ENCODE measurements at regions not wholly inside any gene's neighbourhood (a gene's known extent, or its start where the extent isn't known, plus 50 kb on each side); places are given as distances from the start of the nearest gene placed in this dataset.

- H2AFZ ChIP-seq (replicated peaks): no peak overlapping the region
- no peak overlapping the region for H3K27ac ChIP-seq
- TF ChIP-seq EZH2phosphoT487 (IDR thresholded peaks at IDR 0.05): no peak
- TF ChIP-seq EZH2 (IDR thresholded peaks at IDR 0.05): no peak
- TF ChIP-seq, protein P1, sequence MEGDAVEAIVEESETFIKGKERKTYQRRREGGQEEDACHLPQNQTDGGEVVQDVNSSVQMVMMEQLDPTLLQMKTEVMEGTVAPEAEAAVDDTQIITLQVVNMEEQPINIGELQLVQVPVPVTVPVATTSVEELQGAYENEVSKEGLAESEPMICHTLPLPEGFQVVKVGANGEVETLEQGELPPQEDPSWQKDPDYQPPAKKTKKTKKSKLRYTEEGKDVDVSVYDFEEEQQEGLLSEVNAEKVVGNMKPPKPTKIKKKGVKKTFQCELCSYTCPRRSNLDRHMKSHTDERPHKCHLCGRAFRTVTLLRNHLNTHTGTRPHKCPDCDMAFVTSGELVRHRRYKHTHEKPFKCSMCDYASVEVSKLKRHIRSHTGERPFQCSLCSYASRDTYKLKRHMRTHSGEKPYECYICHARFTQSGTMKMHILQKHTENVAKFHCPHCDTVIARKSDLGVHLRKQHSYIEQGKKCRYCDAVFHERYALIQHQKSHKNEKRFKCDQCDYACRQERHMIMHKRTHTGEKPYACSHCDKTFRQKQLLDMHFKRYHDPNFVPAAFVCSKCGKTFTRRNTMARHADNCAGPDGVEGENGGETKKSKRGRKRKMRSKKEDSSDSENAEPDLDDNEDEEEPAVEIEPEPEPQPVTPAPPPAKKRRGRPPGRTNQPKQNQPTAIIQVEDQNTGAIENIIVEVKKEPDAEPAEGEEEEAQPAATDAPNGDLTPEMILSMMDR (IDR thresholded peaks at IDR 0.05): no peak
- peak; percentile 23 for DNase-seq (ENCODE audit: low spot score)
- peaks cover 21% of the 10 kb centered on the region for H3K27me3 ChIP-seq
- H3K4me1 ChIP-seq: peaks cover 24% of the 10 kb centered on the region
- H3K4me2 ChIP-seq: peak overlapping the region; percentile 47
- no peaks in the 10 kb centered on the region for H3K36me3 ChIP-seq
- H4K20me1 ChIP-seq (ENCODE audit: low read depth): peaks cover 6% of the 10 kb centered on the region
- H3K4me1 Mint-ChIP-seq: peaks cover 18% of the 10 kb centered on the region
- no peaks in the 10 kb centered on the region for H3K9me3 ChIP-seq (ENCODE audit: low read depth)
- no peak overlapping the region for H3K9ac ChIP-seq
- no peak overlapping the region for H3K27ac Mint-ChIP-seq
- no peak overlapping the region for H3K4me3 ChIP-seq
- peaks cover 3% of the 10 kb centered on the region for H3K9me3 Mint-ChIP-seq
- peaks cover 17% of the 10 kb centered on the region for H3F3A ChIP-seq (ENCODE audit: low read depth)
- no peaks in the 10 kb centered on the region for H3K79me2 ChIP-seq (ENCODE audit: low read depth)
- no peak overlapping the region for H3K4me3 Mint-ChIP-seq
- peaks cover 12% of the 10 kb centered on the region for H3K27me3 Mint-ChIP-seq (ENCODE audit: insufficient read depth, low read depth)
- H3K36me3 Mint-ChIP-seq: no peaks in the 10 kb centered on the region
These were observed 620.1 kb downstream of the AJAP1 start for GRCh38 chr1:5274527-5274926.

GRCh38 chr1:5273280-5274003 lies 619.0 kb downstream of the AJAP1 start:
- Histone ChIP-seq H3K27ac (no peak overlapping the region), H3K9me3 (ENCODE audit: low read depth) (no peaks in the 10 kb centered on the region), H3F3A (ENCODE audit: low read depth) (peaks cover 17% of the 10 kb centered on the region), H3K36me3 (no peaks in the 10 kb centered on the region), H2AFZ (replicated peaks) (no peak overlapping the region), H4K20me1 (ENCODE audit: low read depth) (peaks cover 6% of the 10 kb centered on the region), H3K4me3 (no peak overlapping the region), H3K4me1 (peaks cover 24% of the 10 kb centered on the region), H3K9ac (no peak overlapping the region), H3K79me2 (ENCODE audit: low read depth) (no peaks in the 10 kb centered on the region), H3K27me3 (peaks cover 21% of the 10 kb centered on the region), H3K4me2 (peak overlapping the region; percentile 47)
- H3K4me1 Mint-ChIP-seq: peaks cover 21% of the 10 kb centered on the region
- H3K27ac Mint-ChIP-seq: no peak overlapping the region
- TF ChIP-seq EZH2 (IDR thresholded peaks at IDR 0.05) (no peak), EZH2phosphoT487 (IDR thresholded peaks at IDR 0.05) (no peak)
- TF ChIP-seq, protein P1 (IDR thresholded peaks at IDR 0.05): peak; percentile 22
- H3K36me3 Mint-ChIP-seq: no peaks in the 10 kb centered on the region
- peaks cover 15% of the 10 kb centered on the region for H3K27me3 Mint-ChIP-seq (ENCODE audit: insufficient read depth, low read depth)
- peak; percentile 33 for DNase-seq (ENCODE audit: low spot score)
- H3K4me3 Mint-ChIP-seq: no peak overlapping the region
- peaks cover 3% of the 10 kb centered on the region for H3K9me3 Mint-ChIP-seq

DNA sequence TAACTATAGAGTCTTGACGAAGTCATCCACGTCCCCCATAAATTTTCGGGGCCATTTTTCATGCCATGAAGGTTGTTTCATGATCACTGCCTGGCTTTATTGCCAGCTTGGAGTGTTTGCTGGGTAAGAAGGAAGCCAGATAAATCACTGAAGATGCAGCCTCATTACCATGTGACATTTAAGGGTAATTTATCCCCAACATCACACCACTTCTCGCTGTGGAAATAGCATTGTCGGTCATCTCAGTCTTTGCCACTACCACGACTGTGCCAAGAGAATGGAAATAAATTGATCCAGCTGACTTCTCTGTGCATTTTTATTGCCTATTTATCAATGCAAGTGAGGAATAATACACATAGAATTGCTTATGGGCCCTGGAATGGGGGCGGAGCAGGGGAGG lies 617.9 kb downstream of the AJAP1 start:
- H3K4me1 Mint-ChIP-seq: peaks cover 30% of the 10 kb centered on the region
- TF ChIP-seq, protein P1 (IDR thresholded peaks at IDR 0.05): no peak
- TF ChIP-seq EZH2 (IDR thresholded peaks at IDR 0.05): no peak
- TF ChIP-seq EZH2phosphoT487 (IDR thresholded peaks at IDR 0.05): no peak
- Histone ChIP-seq H3K9me3 (ENCODE audit: low read depth) (no peaks in the 10 kb centered on the region), H4K20me1 (ENCODE audit: low read depth) (peaks cover 6% of the 10 kb centered on the region), H3F3A (ENCODE audit: low read depth) (peaks cover 24% of the 10 kb centered on the region), H3K36me3 (no peaks in the 10 kb centered on the region), H3K4me2 (no peak overlapping the region), H2AFZ (replicated peaks) (no peak overlapping the region), H3K4me1 (peaks cover 31% of the 10 kb centered on the region), H3K79me2 (ENCODE audit: low read depth) (no peaks in the 10 kb centered on the region), H3K9ac (no peak overlapping the region), H3K27me3 (peaks cover 21% of the 10 kb centered on the region), H3K4me3 (no peak overlapping the region), H3K27ac (no peak overlapping the region)
- no peaks in the 10 kb centered on the region for H3K36me3 Mint-ChIP-seq
- peaks cover 13% of the 10 kb centered on the region for H3K27me3 Mint-ChIP-seq (ENCODE audit: insufficient read depth, low read depth)
- no peak overlapping the region for H3K4me3 Mint-ChIP-seq
- H3K27ac Mint-ChIP-seq: no peak overlapping the region
- no peak for DNase-seq (ENCODE audit: low spot score)
- H3K9me3 Mint-ChIP-seq: peaks cover 3% of the 10 kb centered on the region

Data from neural progenitor cell (in vitro differentiated cells).